ENCODE measurements at regions not wholly inside any gene's neighbourhood (a gene's known extent, or its start where the extent isn't known, plus 50 kb on each side); places are given as distances from the start of the nearest gene placed in this dataset.

GRCh38 chr4:189291939-189292338, 648.7 kb upstream of the FRG1 start:
- no peak for TF ChIP-seq EZH2phosphoT487 (IDR thresholded peaks at IDR 0.05; ENCODE audit: borderline replicate concordance, low read length)
- TF ChIP-seq, protein P1, sequence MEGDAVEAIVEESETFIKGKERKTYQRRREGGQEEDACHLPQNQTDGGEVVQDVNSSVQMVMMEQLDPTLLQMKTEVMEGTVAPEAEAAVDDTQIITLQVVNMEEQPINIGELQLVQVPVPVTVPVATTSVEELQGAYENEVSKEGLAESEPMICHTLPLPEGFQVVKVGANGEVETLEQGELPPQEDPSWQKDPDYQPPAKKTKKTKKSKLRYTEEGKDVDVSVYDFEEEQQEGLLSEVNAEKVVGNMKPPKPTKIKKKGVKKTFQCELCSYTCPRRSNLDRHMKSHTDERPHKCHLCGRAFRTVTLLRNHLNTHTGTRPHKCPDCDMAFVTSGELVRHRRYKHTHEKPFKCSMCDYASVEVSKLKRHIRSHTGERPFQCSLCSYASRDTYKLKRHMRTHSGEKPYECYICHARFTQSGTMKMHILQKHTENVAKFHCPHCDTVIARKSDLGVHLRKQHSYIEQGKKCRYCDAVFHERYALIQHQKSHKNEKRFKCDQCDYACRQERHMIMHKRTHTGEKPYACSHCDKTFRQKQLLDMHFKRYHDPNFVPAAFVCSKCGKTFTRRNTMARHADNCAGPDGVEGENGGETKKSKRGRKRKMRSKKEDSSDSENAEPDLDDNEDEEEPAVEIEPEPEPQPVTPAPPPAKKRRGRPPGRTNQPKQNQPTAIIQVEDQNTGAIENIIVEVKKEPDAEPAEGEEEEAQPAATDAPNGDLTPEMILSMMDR (conservative IDR thresholded peaks at IDR 0.05; ENCODE audit: low read depth, low read length): no peak

All from PC-3 (cell line).